Fibroblast of the conjunctiva (primary cell): ENCODE measurements at regions not wholly inside any gene's neighbourhood (a gene's known extent, or its start where the extent isn't known, plus 50 kb on each side); places are given as distances from the start of the nearest gene placed in this dataset.

Experiments used
- DNase-seq: peaks from one replicate; pipeline ENCODE4 v3.0.0-alpha.2; 2010; ENCODE audit warnings: low read depth

- DNase-seq = no peak
These were observed 215.5 kb downstream of the BUD13 start for GRCh38 chr11:116557282-116557681.

- DNase-seq = no peak
These were observed 216.3 kb downstream of the BUD13 start for GRCh38 chr11:116556483-116556882.

GRCh38 chr11:116553482-116553881, 219.3 kb downstream of the BUD13 start:
- DNase-seq = no peak

- DNase-seq = no peak
These were observed 221.2 kb downstream of the BUD13 start for GRCh38 chr11:116551576-116551975.

GRCh38 chr11:116548256-116548655, 224.5 kb downstream of the BUD13 start:
- no peak for DNase-seq

GRCh38 chr11:116547571-116547970, 225.2 kb downstream of the BUD13 start:
- DNase-seq = no peak

GRCh38 chr11:116545912-116546311, 226.9 kb downstream of the BUD13 start:
- DNase-seq = no peak

GRCh38 chr11:116544721-116545120, 228.1 kb downstream of the BUD13 start:
- DNase-seq = no peak

- no peak for DNase-seq
These were observed 228.8 kb downstream of the BUD13 start for GRCh38 chr11:116543911-116544475.

GRCh38 chr11:116543099-116543498, 229.7 kb downstream of the BUD13 start:
- DNase-seq = no peak

- DNase-seq = no peak
These were observed 230.4 kb downstream of the BUD13 start for GRCh38 chr11:116542406-116542805.

GRCh38 chr11:116541460-116541859, 231.3 kb downstream of the BUD13 start:
- no peak for DNase-seq

- no peak for DNase-seq
These were observed 232.0 kb downstream of the BUD13 start for GRCh38 chr11:116540645-116541304.

GRCh38 chr11:116539836-116540418, 232.9 kb downstream of the BUD13 start:
- DNase-seq = no peak

GRCh38 chr11:116539211-116539610, 233.6 kb downstream of the BUD13 start:
- DNase-seq = no peak

GRCh38 chr11:116538677-116539076, 234.1 kb downstream of the BUD13 start:
- no peak for DNase-seq

- no peak for DNase-seq
These were observed 235.1 kb downstream of the BUD13 start for GRCh38 chr11:116537709-116538108.

GRCh38 chr11:116537121-116537520, 235.7 kb downstream of the BUD13 start:
- no peak for DNase-seq

- no peak for DNase-seq
These were observed 236.4 kb downstream of the BUD13 start for GRCh38 chr11:116536416-116536815.

GRCh38 chr11:116535994-116536393, 236.8 kb downstream of the BUD13 start:
- no peak for DNase-seq

GRCh38 chr11:116535120-116535519, 237.7 kb downstream of the BUD13 start:
- no peak for DNase-seq

- DNase-seq = no peak
These were observed 238.4 kb downstream of the BUD13 start for GRCh38 chr11:116534270-116534975.

- no peak for DNase-seq
These were observed 239.5 kb downstream of the BUD13 start for GRCh38 chr11:116533186-116533825.
